Keratinocyte (primary cell): ENCODE measurements at regions not wholly inside any gene's neighbourhood (a gene's known extent, or its start where the extent isn't known, plus 50 kb on each side); places are given as distances from the start of the nearest gene placed in this dataset.

Experiments
- DNase-seq: peaks from one replicate; pipeline ENCODE4 v3.0.0-alpha.2; 2011; ENCODE audit warnings: low read depth, missing footprints, low spot score
- FAIRE-seq: peaks from 2 replicates; lab custom pipeline; 2011; peaks lifted over from hg19 to GRCh38; lab: Jason Lieb, UNC
- H2AFZ ChIP-seq: 2 replicates; pipeline ENCODE4 v1.6.0; 2012; ENCODE audit warnings: low read length, control low read depth, inconsistent platforms; ENCODE audit not compliant: control insufficient read depth
- H3K27ac ChIP-seq: 2 replicates; pipeline ENCODE4 v1.5.1; 2011; ENCODE audit warnings: low read length; ENCODE audit not compliant: control insufficient read depth, insufficient read depth
- H3K27me3 ChIP-seq: 3 replicates; pipeline ENCODE4 v1.6.0; 2011; ENCODE audit warnings: low read length; ENCODE audit not compliant: control insufficient read depth, insufficient read depth; ENCODE audit errors: extremely low read depth
- H3K36me3 ChIP-seq, 2 experiments: 2 replicates in 1 of 2; 3 replicates in 1 of 2; pipeline ENCODE4 v1.5.1; 2011; ENCODE audit warnings: low read length in 2 of 2, mild to moderate bottlenecking in 1 of 2; ENCODE audit not compliant: control insufficient read depth in 2 of 2, insufficient read depth in 2 of 2; ENCODE audit errors: extremely low read depth in 1 of 2
- H3K4me1 ChIP-seq: 3 replicates; pipeline ENCODE4 v1.5.1; 2011; ENCODE audit warnings: low read length; ENCODE audit not compliant: control insufficient read depth, insufficient read depth; ENCODE audit errors: extremely low read depth
- H3K4me2 ChIP-seq: 3 replicates; pipeline ENCODE4 v1.6.0; 2011; ENCODE audit warnings: low read depth, low read length; ENCODE audit not compliant: control insufficient read depth, insufficient read depth; ENCODE audit errors: extremely low read depth
- H3K4me3 ChIP-seq, 3 experiments: fragments of 200-600 bp in 1 of 3; sonication (generic) in 1 of 3; 2 replicates in 2 of 3; 3 replicates in 1 of 3; pipeline ENCODE4 v1.5.1; 2011 to 2016; ENCODE audit warnings: low read length in 3 of 3, mild to moderate bottlenecking in 3 of 3, control low read depth in 2 of 3, inconsistent platforms in 1 of 3, low read depth in 1 of 3, mixed read lengths in 1 of 3, mixed run types in 1 of 3, moderate library complexity in 1 of 3; ENCODE audit not compliant: control insufficient read depth in 2 of 3, insufficient read depth in 2 of 3; ENCODE audit errors: extremely low read depth in 1 of 3
- H3K79me2 ChIP-seq: 2 replicates; pipeline ENCODE4 v1.6.0; 2012; ENCODE audit warnings: low read length; ENCODE audit not compliant: control insufficient read depth, insufficient read depth
- H3K9ac ChIP-seq: 3 replicates; pipeline ENCODE4 v1.6.0; 2011; ENCODE audit warnings: low read length; ENCODE audit not compliant: control insufficient read depth, insufficient read depth; ENCODE audit errors: extremely low read depth
- H3K9me1 ChIP-seq: 3 replicates; pipeline ENCODE4 v1.6.0; 2011; ENCODE audit warnings: low read length; ENCODE audit not compliant: control insufficient read depth, insufficient read depth; ENCODE audit errors: extremely low read depth
- H3K9me3 ChIP-seq: 2 replicates; pipeline ENCODE4 v1.5.1; 2012; ENCODE audit warnings: low read depth, low read length; ENCODE audit not compliant: control insufficient read depth
- H4K20me1 ChIP-seq: 3 replicates; pipeline ENCODE4 v1.6.0; 2011; ENCODE audit warnings: low read length; ENCODE audit not compliant: control insufficient read depth, insufficient read depth; ENCODE audit errors: extremely low read depth
- EZH2 ChIP-seq: IDR thresholded peaks from one replicate; pipeline ENCODE4 v1.6.1; 2012; ENCODE audit warnings: inconsistent platforms, mild to moderate bottlenecking, low read length, moderate library complexity
- dilution Hi-C: fragments of 300-500 bp; cut with MboI; formaldehyde crosslinking; loops from one replicate; pipeline ENCODE4 v1.7.0; 2020; ENCODE audit warnings: low sequenced_read_pairs; ENCODE audit not compliant: extremely low pct_ligation_motif_present
- TF ChIP-seq, protein P1 (sequence below), 3 experiments: IDR thresholded peaks in 1 of 3; conservative IDR thresholded peaks in 1 of 3; optimal IDR thresholded peaks in 1 of 3; 2 replicates in 2 of 3; 3 replicates in 1 of 3; pipeline versions ENCODE3 to v1.5.1; 2011; ENCODE audit warnings: low read length in 3 of 3, mild to moderate bottlenecking in 3 of 3, moderate library complexity in 2 of 3, control low read depth in 1 of 3, inconsistent platforms in 1 of 3; ENCODE audit not compliant: insufficient read depth in 2 of 3; ENCODE audit errors: extremely low read depth in 1 of 3

DNA sequence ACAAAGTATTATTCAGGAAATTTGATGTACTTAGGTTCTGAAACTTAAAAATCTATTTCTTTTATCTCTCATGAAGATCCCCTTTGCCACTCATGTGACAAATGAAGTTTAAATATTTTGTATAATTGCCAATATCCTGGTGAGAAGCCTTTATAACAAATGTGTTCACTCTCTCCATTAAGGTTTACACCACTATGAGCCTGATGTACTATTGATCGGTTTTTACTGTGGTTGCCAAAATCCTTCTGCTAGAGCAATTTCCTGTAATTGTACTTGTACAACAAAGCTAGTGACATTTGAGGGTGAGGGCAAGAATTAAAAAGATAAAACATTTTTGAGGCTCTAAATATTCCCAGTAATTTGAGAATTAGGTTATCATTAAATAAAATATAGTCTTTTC, 222.3 kb upstream of the CDH19 start:
- Histone ChIP-seq H3K9ac (no peak overlapping the region), H3K27me3 (no peaks in the 10 kb centered on the region), H3K36me3 (no peaks in the 10 kb centered on the region), H3K4me1 (no peaks in the 10 kb centered on the region), H3K79me2 (no peaks in the 10 kb centered on the region), H3K4me3 (no peak overlapping the region), H3K27ac (no peak overlapping the region), H3K4me2 (no peak overlapping the region), H3K9me1 (no peaks in the 10 kb centered on the region), H3K9me3 (no peaks in the 10 kb centered on the region), H2AFZ (no peak overlapping the region), H4K20me1 (no peaks in the 10 kb centered on the region)
- FAIRE-seq (no peak), DNase-seq (no peak)
- dilution Hi-C loops, result no loop called here
- TF ChIP-seq, protein P1, sequence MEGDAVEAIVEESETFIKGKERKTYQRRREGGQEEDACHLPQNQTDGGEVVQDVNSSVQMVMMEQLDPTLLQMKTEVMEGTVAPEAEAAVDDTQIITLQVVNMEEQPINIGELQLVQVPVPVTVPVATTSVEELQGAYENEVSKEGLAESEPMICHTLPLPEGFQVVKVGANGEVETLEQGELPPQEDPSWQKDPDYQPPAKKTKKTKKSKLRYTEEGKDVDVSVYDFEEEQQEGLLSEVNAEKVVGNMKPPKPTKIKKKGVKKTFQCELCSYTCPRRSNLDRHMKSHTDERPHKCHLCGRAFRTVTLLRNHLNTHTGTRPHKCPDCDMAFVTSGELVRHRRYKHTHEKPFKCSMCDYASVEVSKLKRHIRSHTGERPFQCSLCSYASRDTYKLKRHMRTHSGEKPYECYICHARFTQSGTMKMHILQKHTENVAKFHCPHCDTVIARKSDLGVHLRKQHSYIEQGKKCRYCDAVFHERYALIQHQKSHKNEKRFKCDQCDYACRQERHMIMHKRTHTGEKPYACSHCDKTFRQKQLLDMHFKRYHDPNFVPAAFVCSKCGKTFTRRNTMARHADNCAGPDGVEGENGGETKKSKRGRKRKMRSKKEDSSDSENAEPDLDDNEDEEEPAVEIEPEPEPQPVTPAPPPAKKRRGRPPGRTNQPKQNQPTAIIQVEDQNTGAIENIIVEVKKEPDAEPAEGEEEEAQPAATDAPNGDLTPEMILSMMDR (optimal IDR thresholded peaks at IDR 0.05 in 1 of 3, IDR thresholded peaks at IDR 0.05 in 1 of 3, conservative IDR thresholded peaks at IDR 0.05 in 1 of 3; ENCODE audit: extremely low read depth in 1 of 3, insufficient read depth in 2 of 3, low read length in 3 of 3), result no peak
- TF ChIP-seq EZH2, result no peak

DNA sequence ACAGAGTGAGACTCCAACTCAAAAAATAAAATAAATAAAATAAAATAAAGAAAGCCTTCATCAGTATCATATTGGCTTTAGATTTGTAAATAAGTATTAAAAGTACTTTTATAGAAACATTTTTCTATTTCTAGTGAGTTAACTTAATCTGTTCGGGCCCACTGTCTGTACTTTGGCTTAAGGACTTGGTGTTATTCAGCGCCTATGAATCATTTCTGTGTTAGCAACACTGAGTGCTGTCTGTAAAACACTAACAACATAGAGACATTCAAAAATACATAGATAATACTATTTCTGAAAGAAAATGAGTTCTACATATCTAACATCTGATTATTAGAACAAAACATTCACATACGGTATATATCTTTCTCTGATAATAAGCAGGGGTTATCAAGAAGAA, 221.5 kb upstream of the CDH19 start:
- Histone ChIP-seq H2AFZ (no peak overlapping the region), H3K4me3 (no peak overlapping the region), H3K9me1 (no peaks in the 10 kb centered on the region), H3K36me3 (no peaks in the 10 kb centered on the region), H3K27me3 (no peaks in the 10 kb centered on the region), H3K9me3 (no peaks in the 10 kb centered on the region), H3K4me1 (no peaks in the 10 kb centered on the region), H3K9ac (no peak overlapping the region), H3K4me2 (no peak overlapping the region), H3K27ac (no peak overlapping the region), H4K20me1 (no peaks in the 10 kb centered on the region), H3K79me2 (no peaks in the 10 kb centered on the region)
- no peak for TF ChIP-seq EZH2
- TF ChIP-seq, protein P1 (optimal IDR thresholded peaks at IDR 0.05 in 1 of 3, IDR thresholded peaks at IDR 0.05 in 1 of 3, conservative IDR thresholded peaks at IDR 0.05 in 1 of 3; ENCODE audit: extremely low read depth in 1 of 3, insufficient read depth in 2 of 3, low read length in 3 of 3), result no peak
- FAIRE-seq (no peak), DNase-seq (no peak)
- dilution Hi-C loops, result no loop called here
